ENCODE measurements at regions not wholly inside any gene's neighbourhood (a gene's known extent, or its start where the extent isn't known, plus 50 kb on each side); places are given as distances from the start of the nearest gene placed in this dataset.

DNA sequence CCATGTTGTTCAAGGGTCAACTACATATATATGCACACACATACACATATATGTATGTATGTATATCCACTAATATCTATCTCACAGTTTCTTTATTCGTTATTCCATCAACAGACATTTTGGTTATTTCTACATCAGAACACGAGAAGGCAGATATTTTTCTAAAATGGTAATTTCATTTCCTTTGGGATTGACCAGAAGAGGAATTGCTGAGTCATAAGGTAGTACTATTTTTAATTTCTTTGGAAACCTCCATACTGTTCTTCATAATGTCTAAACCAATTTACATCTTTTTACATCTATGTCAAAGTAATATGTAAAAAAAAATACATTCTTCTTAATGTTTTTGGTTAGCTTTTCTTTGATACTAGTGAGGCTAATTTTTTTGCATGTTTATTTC lies 630.7 kb upstream of the GCFC2 start:
- Histone ChIP-seq H3K4me3 (ENCODE audit: insufficient read depth, low read length, poor library complexity, severe bottlenecking) (no peak overlapping the region), H4K20me1 (ENCODE audit: low read depth, low read length) (no peaks in the 10 kb centered on the region), H3K9me3 (ENCODE audit: insufficient read depth, low read length) (no peaks in the 10 kb centered on the region), H3K9ac (ENCODE audit: low read length) (no peak overlapping the region), H2AFZ (ENCODE audit: low read depth, low read length, severe bottlenecking) (no peak overlapping the region), H3K27ac (ENCODE audit: low read depth, low read length) (no peak overlapping the region), H3K27me3 (ENCODE audit: low read length) (no peaks in the 10 kb centered on the region), H3K79me2 (ENCODE audit: insufficient read depth, low read length) (no peaks in the 10 kb centered on the region), H3K4me2 (ENCODE audit: low read depth, low read length, poor library complexity, severe bottlenecking) (no peak overlapping the region), H3K36me3 (ENCODE audit: low read length) (no peaks in the 10 kb centered on the region), H3K9me2 (replicated peaks; ENCODE audit: insufficient read depth, low read length) (no peaks in the 10 kb centered on the region), H3F3A (ENCODE audit: insufficient read depth) (no peaks in the 10 kb centered on the region)
- TF ChIP-seq CTCF (IDR thresholded peaks at IDR 0.05; ENCODE audit: insufficient read depth, low read length, poor library complexity, severe bottlenecking) (no peak), EZH2phosphoT487 (conservative IDR thresholded peaks at IDR 0.05; ENCODE audit: low read length) (no peak)

DNA sequence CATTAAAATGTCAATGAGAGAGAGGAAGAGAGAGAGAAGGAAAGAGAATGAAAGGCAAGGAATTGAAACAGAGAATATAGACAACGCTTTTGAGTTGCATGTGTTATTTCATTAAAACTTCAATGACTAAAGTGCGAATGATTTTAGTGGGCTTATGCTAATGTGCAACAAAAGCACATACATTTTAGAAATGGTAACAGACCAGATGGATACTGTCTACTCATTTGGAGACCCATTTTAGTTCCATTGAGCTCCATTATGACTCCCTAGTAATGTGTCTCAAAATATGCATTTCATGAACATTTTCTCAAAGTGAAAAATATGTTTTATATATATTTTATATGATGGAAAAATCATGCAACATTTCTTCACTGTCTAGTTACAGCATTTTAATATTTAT lies 622.2 kb upstream of the GCFC2 start:
- H2AFZ ChIP-seq (ENCODE audit: low read depth, low read length, severe bottlenecking) = no peak overlapping the region
- H3K36me3 ChIP-seq (ENCODE audit: low read length) = no peaks in the 10 kb centered on the region
- no peaks in the 10 kb centered on the region for H3K27me3 ChIP-seq (ENCODE audit: low read length)
- no peaks in the 10 kb centered on the region for H3F3A ChIP-seq (ENCODE audit: insufficient read depth)
- no peaks in the 10 kb centered on the region for H4K20me1 ChIP-seq (ENCODE audit: low read depth, low read length)
- no peak overlapping the region for H3K27ac ChIP-seq (ENCODE audit: low read depth, low read length)
- no peak overlapping the region for H3K4me2 ChIP-seq (ENCODE audit: low read depth, low read length, poor library complexity, severe bottlenecking)
- no peak overlapping the region for H3K9ac ChIP-seq (ENCODE audit: low read length)
- no peaks in the 10 kb centered on the region for H3K79me2 ChIP-seq (ENCODE audit: insufficient read depth, low read length)
- H3K9me2 ChIP-seq (replicated peaks; ENCODE audit: insufficient read depth, low read length) = no peaks in the 10 kb centered on the region
- H3K9me3 ChIP-seq (ENCODE audit: insufficient read depth, low read length) = no peaks in the 10 kb centered on the region
- no peak overlapping the region for H3K4me3 ChIP-seq (ENCODE audit: insufficient read depth, low read length, poor library complexity, severe bottlenecking)
- TF ChIP-seq EZH2phosphoT487 (conservative IDR thresholded peaks at IDR 0.05; ENCODE audit: low read length) (no peak), CTCF (IDR thresholded peaks at IDR 0.05; ENCODE audit: insufficient read depth, low read length, poor library complexity, severe bottlenecking) (no peak)

- H3K9ac ChIP-seq (ENCODE audit: low read length) = no peak overlapping the region
- H3K4me3 ChIP-seq (ENCODE audit: insufficient read depth, low read length, poor library complexity, severe bottlenecking) = no peak overlapping the region
- no peaks in the 10 kb centered on the region for H3K36me3 ChIP-seq (ENCODE audit: low read length)
- no peaks in the 10 kb centered on the region for H3K9me3 ChIP-seq (ENCODE audit: insufficient read depth, low read length)
- H3K27me3 ChIP-seq (ENCODE audit: low read length) = no peaks in the 10 kb centered on the region
- H4K20me1 ChIP-seq (ENCODE audit: low read depth, low read length) = no peaks in the 10 kb centered on the region
- H3K27ac ChIP-seq (ENCODE audit: low read depth, low read length) = no peak overlapping the region
- no peaks in the 10 kb centered on the region for H3K9me2 ChIP-seq (replicated peaks; ENCODE audit: insufficient read depth, low read length)
- TF ChIP-seq CTCF (IDR thresholded peaks at IDR 0.05; ENCODE audit: insufficient read depth, low read length, poor library complexity, severe bottlenecking) = no peak
- no peak for TF ChIP-seq EZH2phosphoT487 (conservative IDR thresholded peaks at IDR 0.05; ENCODE audit: low read length)
- no peaks in the 10 kb centered on the region for H3F3A ChIP-seq (ENCODE audit: insufficient read depth)
- H3K79me2 ChIP-seq (ENCODE audit: insufficient read depth, low read length) = no peaks in the 10 kb centered on the region
- no peak overlapping the region for H3K4me2 ChIP-seq (ENCODE audit: low read depth, low read length, poor library complexity, severe bottlenecking)
- no peak overlapping the region for H2AFZ ChIP-seq (ENCODE audit: low read depth, low read length, severe bottlenecking)
These were observed 620.1 kb upstream of the GCFC2 start for GRCh38 chr2:76330865-76331264.

DNA sequence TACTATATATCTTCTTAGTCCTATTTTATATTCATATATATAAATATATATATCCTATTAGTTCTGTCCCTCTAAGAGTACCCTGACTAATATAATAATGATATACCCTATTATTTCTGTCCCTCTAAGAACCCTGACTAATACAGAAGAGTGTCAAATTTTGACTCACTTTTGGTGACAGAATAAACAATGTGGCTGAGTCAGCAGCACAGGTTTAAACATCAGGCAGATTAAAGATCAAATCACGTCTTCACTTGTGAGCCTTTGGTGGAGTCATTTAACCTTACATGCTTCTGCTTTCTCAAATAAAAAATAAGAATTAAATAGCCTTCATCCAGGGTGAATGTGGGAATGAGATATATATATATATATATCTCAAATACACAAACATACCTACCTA lies 615.9 kb upstream of the GCFC2 start:
- no peak overlapping the region for H2AFZ ChIP-seq (ENCODE audit: low read depth, low read length, severe bottlenecking)
- H3K79me2 ChIP-seq (ENCODE audit: insufficient read depth, low read length) = no peaks in the 10 kb centered on the region
- H3K36me3 ChIP-seq (ENCODE audit: low read length) = no peaks in the 10 kb centered on the region
- no peaks in the 10 kb centered on the region for H3K9me2 ChIP-seq (replicated peaks; ENCODE audit: insufficient read depth, low read length)
- no peak overlapping the region for H3K9ac ChIP-seq (ENCODE audit: low read length)
- H3K27ac ChIP-seq (ENCODE audit: low read depth, low read length) = no peak overlapping the region
- no peak overlapping the region for H3K4me2 ChIP-seq (ENCODE audit: low read depth, low read length, poor library complexity, severe bottlenecking)
- no peaks in the 10 kb centered on the region for H3K9me3 ChIP-seq (ENCODE audit: insufficient read depth, low read length)
- H3F3A ChIP-seq (ENCODE audit: insufficient read depth) = no peaks in the 10 kb centered on the region
- no peaks in the 10 kb centered on the region for H4K20me1 ChIP-seq (ENCODE audit: low read depth, low read length)
- H3K27me3 ChIP-seq (ENCODE audit: low read length) = no peaks in the 10 kb centered on the region
- TF ChIP-seq EZH2phosphoT487 (conservative IDR thresholded peaks at IDR 0.05; ENCODE audit: low read length) = no peak
- TF ChIP-seq CTCF (IDR thresholded peaks at IDR 0.05; ENCODE audit: insufficient read depth, low read length, poor library complexity, severe bottlenecking) = no peak
- H3K4me3 ChIP-seq (ENCODE audit: insufficient read depth, low read length, poor library complexity, severe bottlenecking) = no peak overlapping the region
